ENCODE measurements at regions not wholly inside any gene's neighbourhood (a gene's known extent, or its start where the extent isn't known, plus 50 kb on each side); places are given as distances from the start of the nearest gene placed in this dataset.
"Not testable (repeated sequence)": the region's sequence is repeated elsewhere in the genome, so short reads cannot be mapped to it uniquely, and the experiment has no call there.

DNA sequence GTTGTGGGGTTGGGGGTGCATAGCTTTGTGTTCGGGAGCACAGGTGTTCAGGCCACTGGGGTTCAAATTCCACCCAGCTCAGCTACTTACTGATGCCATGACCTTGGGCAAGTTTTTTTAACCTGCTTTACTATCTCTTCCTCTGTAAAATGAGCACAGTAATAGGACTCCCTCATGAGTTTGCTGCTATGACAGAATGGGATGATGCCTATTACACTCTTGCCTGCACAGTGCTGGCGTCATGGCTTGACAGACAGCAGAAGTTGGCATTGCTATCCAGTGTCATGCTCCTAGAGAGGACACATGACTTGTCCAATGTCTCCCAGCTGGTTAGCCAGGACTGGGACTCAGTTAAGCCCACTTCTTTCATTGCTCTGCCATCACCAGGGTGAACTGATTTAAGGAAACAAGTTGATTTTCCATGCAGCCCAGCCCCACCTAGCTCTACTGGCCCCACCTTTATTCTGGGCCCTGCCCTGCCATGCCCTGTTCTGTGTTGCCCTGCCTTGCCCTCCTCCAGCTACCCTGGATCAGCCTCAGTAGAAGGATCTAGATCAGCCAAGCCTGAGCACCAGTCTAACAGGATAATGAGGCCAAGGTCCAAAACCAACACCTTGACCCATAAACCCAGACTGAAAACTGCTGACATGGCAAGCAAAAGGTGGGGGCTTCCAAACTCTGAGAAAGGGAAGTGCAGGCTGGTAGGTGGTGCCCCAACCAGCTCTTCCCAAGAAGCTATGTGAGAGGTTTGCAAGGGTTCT lies 155.8 kb upstream of the ATP11B start:
- intact Hi-C loops (cut with micrococcal nuclease): no loop called here
- H3K4me1 Mint-ChIP-seq: no peaks in the 10 kb centered on the region
- peaks cover 7% of the 10 kb centered on the region for H3K27me3 Mint-ChIP-seq
- no peak overlapping the region for H3K4me3 Mint-ChIP-seq
- no peaks in the 10 kb centered on the region for H3K9me3 Mint-ChIP-seq
- no peaks in the 10 kb centered on the region for H3K36me3 Mint-ChIP-seq (ENCODE audit: low read depth)
- DNase-seq: no peak
- no peak overlapping the region for H3K27ac Mint-ChIP-seq

GRCh38 chr3:182644013-182644412 lies 149.3 kb upstream of the ATP11B start:
- Mint-ChIP-seq H3K27ac (no peak overlapping the region), H3K4me1 (no peaks in the 10 kb centered on the region), H3K4me3 (no peak overlapping the region), H3K27me3 (peaks cover 18% of the 10 kb centered on the region), H3K9me3 (no peaks in the 10 kb centered on the region), H3K36me3 (ENCODE audit: low read depth) (no peaks in the 10 kb centered on the region)
- DNase-seq: no peak
- intact Hi-C loops (cut with micrococcal nuclease): no loop called here

DNA sequence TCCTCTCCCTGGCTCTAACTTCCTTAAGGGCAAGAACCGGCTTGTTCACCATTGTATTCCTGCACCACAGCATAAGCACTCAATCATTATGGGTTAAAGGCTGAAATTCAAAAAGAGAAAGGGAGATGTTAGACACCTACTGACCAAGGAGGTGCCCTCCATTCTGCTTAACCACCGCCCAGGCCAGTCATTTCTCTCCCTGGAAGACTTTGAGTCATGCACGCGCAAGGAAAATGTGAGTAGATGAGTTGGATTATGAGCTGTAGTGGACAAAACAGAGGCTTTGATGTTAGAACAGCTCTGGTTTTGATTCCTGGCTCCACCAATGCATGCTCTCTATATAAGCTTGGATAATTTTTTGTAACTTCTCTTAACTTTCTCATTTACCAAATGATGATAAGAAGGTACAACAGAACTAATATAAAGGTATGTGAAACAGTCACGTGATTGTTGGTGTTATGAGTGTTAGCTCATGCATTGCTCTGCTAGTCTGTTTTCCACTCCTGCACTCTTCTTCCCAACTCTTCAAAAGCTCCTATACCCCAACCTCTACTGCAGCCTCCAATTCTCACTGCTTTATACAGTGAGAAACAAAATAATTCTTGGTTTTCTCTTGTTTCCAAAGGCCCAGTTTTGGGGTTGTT lies 148.4 kb upstream of the ATP11B start:
- no peak overlapping the region for H3K4me3 Mint-ChIP-seq
- no peaks in the 10 kb centered on the region for H3K4me1 Mint-ChIP-seq
- intact Hi-C loops (cut with micrococcal nuclease): no loop called here
- H3K36me3 Mint-ChIP-seq (ENCODE audit: low read depth): no peaks in the 10 kb centered on the region
- H3K9me3 Mint-ChIP-seq: no peaks in the 10 kb centered on the region
- peaks cover 18% of the 10 kb centered on the region for H3K27me3 Mint-ChIP-seq
- no peak for DNase-seq
- peak overlapping the region; percentile 6 for H3K27ac Mint-ChIP-seq

- no peak overlapping the region for H3K27ac Mint-ChIP-seq
- peaks cover 12% of the 10 kb centered on the region for H3K27me3 Mint-ChIP-seq
- no peak overlapping the region for H3K4me3 Mint-ChIP-seq
- no peaks in the 10 kb centered on the region for H3K9me3 Mint-ChIP-seq
- H3K4me1 Mint-ChIP-seq: no peaks in the 10 kb centered on the region
- intact Hi-C loops (cut with micrococcal nuclease): no loop called here
- no peak for DNase-seq
- H3K36me3 Mint-ChIP-seq (ENCODE audit: low read depth): no peaks in the 10 kb centered on the region
These were observed 142.7 kb upstream of the ATP11B start for GRCh38 chr3:182650568-182651128.

GRCh38 chr3:182651461-182651860 lies 141.8 kb upstream of the ATP11B start:
- no peak overlapping the region for H3K4me3 Mint-ChIP-seq
- H3K27ac Mint-ChIP-seq: no peak overlapping the region
- no peak for DNase-seq
- H3K4me1 Mint-ChIP-seq: no peaks in the 10 kb centered on the region
- intact Hi-C loops (cut with micrococcal nuclease): no loop called here
- peaks cover 14% of the 10 kb centered on the region for H3K27me3 Mint-ChIP-seq
- no peaks in the 10 kb centered on the region for H3K9me3 Mint-ChIP-seq
- H3K36me3 Mint-ChIP-seq (ENCODE audit: low read depth): no peaks in the 10 kb centered on the region

GRCh38 chr3:182653065-182653464 lies 140.2 kb upstream of the ATP11B start:
- DNase-seq; H3K4me3 Mint-ChIP-seq; H3K9me3 Mint-ChIP-seq; H3K27ac Mint-ChIP-seq; intact Hi-C loops (cut with micrococcal nuclease); H3K36me3 Mint-ChIP-seq (ENCODE audit: low read depth); H3K4me1 Mint-ChIP-seq: not testable (repeated sequence)
- H3K27me3 Mint-ChIP-seq: peaks cover 12% of the 10 kb centered on the region

DNA sequence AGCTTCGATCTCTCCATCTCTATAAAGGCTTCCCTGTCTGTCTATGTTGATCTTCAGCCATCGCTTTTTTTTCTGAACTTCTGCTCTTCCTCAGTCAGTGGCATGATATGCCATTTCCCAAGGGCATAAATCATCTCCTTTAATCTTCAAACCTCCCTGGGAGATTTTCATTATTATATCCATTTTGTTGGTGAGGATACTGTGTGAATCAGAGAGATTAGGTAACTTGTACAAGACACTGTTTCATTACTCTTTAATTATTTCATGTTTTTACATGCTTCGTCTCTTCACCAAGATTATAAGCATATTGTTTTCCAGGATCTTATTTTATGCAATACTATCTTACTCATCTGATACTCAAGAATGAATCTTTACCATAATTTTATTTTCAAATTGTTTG lies 124.8 kb upstream of the ATP11B start:
- Mint-ChIP-seq H3K36me3 (ENCODE audit: low read depth) (no peaks in the 10 kb centered on the region), H3K4me1 (no peaks in the 10 kb centered on the region), H3K4me3 (no peak overlapping the region), H3K27ac (no peak overlapping the region), H3K9me3 (no peaks in the 10 kb centered on the region), H3K27me3 (peaks cover 21% of the 10 kb centered on the region)
- no peak for DNase-seq
- intact Hi-C loops (cut with micrococcal nuclease): no loop called here

DNA sequence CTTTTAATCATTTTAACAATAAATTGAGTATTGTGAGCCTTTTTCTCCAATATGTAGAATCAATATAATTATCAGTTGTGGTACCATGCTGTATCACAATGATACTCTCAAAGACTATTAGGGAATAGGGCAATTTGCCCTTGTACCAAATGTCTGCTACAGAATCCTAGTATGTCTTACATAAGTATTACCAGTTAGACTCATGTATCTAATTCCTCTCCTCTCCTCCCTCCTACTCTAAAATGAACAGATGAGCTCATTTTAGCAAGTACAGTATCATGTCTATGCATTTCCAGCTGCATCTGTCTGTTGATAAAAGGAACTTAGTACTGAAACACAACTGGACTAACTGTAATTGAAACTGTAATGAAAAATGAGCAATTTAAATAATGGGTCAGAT lies 124.3 kb upstream of the ATP11B start:
- Mint-ChIP-seq H3K27ac (no peak overlapping the region), H3K27me3 (peaks cover 22% of the 10 kb centered on the region), H3K4me3 (no peak overlapping the region), H3K9me3 (no peaks in the 10 kb centered on the region), H3K36me3 (ENCODE audit: low read depth) (no peaks in the 10 kb centered on the region), H3K4me1 (no peaks in the 10 kb centered on the region)
- DNase-seq: no peak
- intact Hi-C loops (cut with micrococcal nuclease): no loop called here

- Mint-ChIP-seq H3K27me3 (peaks cover 23% of the 10 kb centered on the region), H3K36me3 (ENCODE audit: low read depth) (no peaks in the 10 kb centered on the region), H3K4me1 (no peaks in the 10 kb centered on the region), H3K4me3 (no peak overlapping the region), H3K27ac (no peak overlapping the region), H3K9me3 (no peaks in the 10 kb centered on the region)
- intact Hi-C loops (cut with micrococcal nuclease): no loop called here
- DNase-seq: no peak
These were observed 121.8 kb upstream of the ATP11B start for GRCh38 chr3:182671541-182671940.

- no peak overlapping the region for H3K4me3 Mint-ChIP-seq
- no peaks in the 10 kb centered on the region for H3K4me1 Mint-ChIP-seq
- H3K27ac Mint-ChIP-seq: no peak overlapping the region
- H3K9me3 Mint-ChIP-seq: no peaks in the 10 kb centered on the region
- intact Hi-C loops (cut with micrococcal nuclease): no loop called here
- H3K27me3 Mint-ChIP-seq: peaks cover 23% of the 10 kb centered on the region
- DNase-seq: peak; percentile 37
- no peaks in the 10 kb centered on the region for H3K36me3 Mint-ChIP-seq (ENCODE audit: low read depth)
These were observed 121.4 kb upstream of the ATP11B start for GRCh38 chr3:182671942-182672341.

GRCh38 chr3:182673336-182673735 lies 120.0 kb upstream of the ATP11B start:
- no peaks in the 10 kb centered on the region for H3K9me3 Mint-ChIP-seq
- no peaks in the 10 kb centered on the region for H3K36me3 Mint-ChIP-seq (ENCODE audit: low read depth)
- no peak overlapping the region for H3K4me3 Mint-ChIP-seq
- DNase-seq: no peak
- no peaks in the 10 kb centered on the region for H3K4me1 Mint-ChIP-seq
- H3K27me3 Mint-ChIP-seq: peaks cover 22% of the 10 kb centered on the region
- intact Hi-C loops (cut with micrococcal nuclease): no loop called here
- no peak overlapping the region for H3K27ac Mint-ChIP-seq

GRCh38 chr3:182682263-182683241 lies 110.8 kb upstream of the ATP11B start:
- Mint-ChIP-seq H3K36me3 (ENCODE audit: low read depth) (no peaks in the 10 kb centered on the region), H3K4me3 (peak overlapping the region; percentile 58), H3K27me3 (peaks cover 47% of the 10 kb centered on the region), H3K27ac (no peak overlapping the region), H3K9me3 (no peaks in the 10 kb centered on the region), H3K4me1 (peaks cover 9% of the 10 kb centered on the region)
- peak; percentile 89 for DNase-seq
- intact Hi-C loops (cut with micrococcal nuclease): loop anchor here (1.0 to 10.0 kb wide), 4 partner anchors 438 to 1356 kb away; no protein-coding TSS in a partner anchor

DNA sequence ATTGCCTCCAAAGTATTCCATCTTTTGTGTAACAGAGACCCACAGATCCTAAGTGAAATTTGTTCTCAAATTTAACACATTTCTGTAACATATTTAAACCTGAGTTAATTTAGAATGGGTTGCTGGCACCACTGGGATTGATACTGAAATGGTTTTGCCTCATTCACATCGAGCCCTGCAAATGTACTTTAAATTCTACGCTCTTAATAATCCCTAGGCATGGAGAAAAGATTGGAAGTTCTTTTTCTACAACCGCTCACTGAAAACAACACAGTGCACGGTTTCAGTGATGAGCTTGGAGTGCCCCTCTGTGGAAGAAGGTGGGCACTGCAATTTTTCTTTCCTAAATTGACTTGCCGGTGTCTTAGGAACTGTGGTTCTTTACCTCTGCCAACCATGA lies 109.9 kb upstream of the ATP11B start:
- Mint-ChIP-seq H3K4me1 (peaks cover 9% of the 10 kb centered on the region), H3K27me3 (peaks cover 52% of the 10 kb centered on the region), H3K36me3 (ENCODE audit: low read depth) (no peaks in the 10 kb centered on the region), H3K27ac (no peak overlapping the region), H3K4me3 (peak overlapping the region; percentile 58), H3K9me3 (no peaks in the 10 kb centered on the region)
- peak; percentile 90 for DNase-seq
- intact Hi-C loops (cut with micrococcal nuclease): loop anchor here (1.0 to 10.0 kb wide), 4 partner anchors 439 to 1357 kb away; no protein-coding TSS in a partner anchor
